Suprapubic skin (tissue), 3 donors: ENCODE measurements at regions not wholly inside any gene's neighbourhood (a gene's known extent, or its start where the extent isn't known, plus 50 kb on each side); places are given as distances from the start of the nearest gene placed in this dataset.

Experiments used
- EP300 ChIP-seq: sonication (generic); formaldehyde crosslinking; IDR thresholded peaks from one replicate; pipeline ENCODE4 v1.6.1; 2017; ENCODE audit warnings: antibody characterized with exemption
- TF ChIP-seq, protein P1 (sequence below), 2 donors: fragments of 200-600 bp in 1 of 2; fragments of 450-650 bp in 1 of 2; sonication (generic) in 1 of 2; IDR thresholded peaks; one replicate each; pipeline ENCODE4 v1.5.1; 2016 to 2019; ENCODE audit warnings: antibody characterized with exemption in 2 of 2, mild to moderate bottlenecking in 1 of 2, moderate library complexity in 1 of 2

- no peak for TF ChIP-seq EP300
- TF ChIP-seq, protein P1, sequence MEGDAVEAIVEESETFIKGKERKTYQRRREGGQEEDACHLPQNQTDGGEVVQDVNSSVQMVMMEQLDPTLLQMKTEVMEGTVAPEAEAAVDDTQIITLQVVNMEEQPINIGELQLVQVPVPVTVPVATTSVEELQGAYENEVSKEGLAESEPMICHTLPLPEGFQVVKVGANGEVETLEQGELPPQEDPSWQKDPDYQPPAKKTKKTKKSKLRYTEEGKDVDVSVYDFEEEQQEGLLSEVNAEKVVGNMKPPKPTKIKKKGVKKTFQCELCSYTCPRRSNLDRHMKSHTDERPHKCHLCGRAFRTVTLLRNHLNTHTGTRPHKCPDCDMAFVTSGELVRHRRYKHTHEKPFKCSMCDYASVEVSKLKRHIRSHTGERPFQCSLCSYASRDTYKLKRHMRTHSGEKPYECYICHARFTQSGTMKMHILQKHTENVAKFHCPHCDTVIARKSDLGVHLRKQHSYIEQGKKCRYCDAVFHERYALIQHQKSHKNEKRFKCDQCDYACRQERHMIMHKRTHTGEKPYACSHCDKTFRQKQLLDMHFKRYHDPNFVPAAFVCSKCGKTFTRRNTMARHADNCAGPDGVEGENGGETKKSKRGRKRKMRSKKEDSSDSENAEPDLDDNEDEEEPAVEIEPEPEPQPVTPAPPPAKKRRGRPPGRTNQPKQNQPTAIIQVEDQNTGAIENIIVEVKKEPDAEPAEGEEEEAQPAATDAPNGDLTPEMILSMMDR (IDR thresholded peaks at IDR 0.05), result no peak
These were observed 57.3 kb upstream of the ROPN1 start for GRCh38 chr3:124048967-124049798.
